Testis (tissue), 2 donors: ENCODE measurements at regions not wholly inside any gene's neighbourhood (a gene's known extent, or its start where the extent isn't known, plus 50 kb on each side); places are given as distances from the start of the nearest gene placed in this dataset.

Experiments
- POLR2A ChIP-seq: fragments of 450-650 bp; IDR thresholded peaks from one replicate; pipeline ENCODE4 v1.6.1; 2017; ENCODE audit warnings: antibody characterized with exemption, mild to moderate bottlenecking, moderate library complexity
- TF ChIP-seq, protein P1 (sequence below), 3 experiments: fragments of 450-650 bp in 2 of 3; fragments of 200-600 bp in 1 of 3; sonication (generic) in 1 of 3; IDR thresholded peaks; one replicate each; pipeline ENCODE4 v1.5.1; 2016 to 2019; ENCODE audit warnings: antibody characterized with exemption in 3 of 3, mild to moderate bottlenecking in 2 of 3, moderate library complexity in 1 of 3

DNA sequence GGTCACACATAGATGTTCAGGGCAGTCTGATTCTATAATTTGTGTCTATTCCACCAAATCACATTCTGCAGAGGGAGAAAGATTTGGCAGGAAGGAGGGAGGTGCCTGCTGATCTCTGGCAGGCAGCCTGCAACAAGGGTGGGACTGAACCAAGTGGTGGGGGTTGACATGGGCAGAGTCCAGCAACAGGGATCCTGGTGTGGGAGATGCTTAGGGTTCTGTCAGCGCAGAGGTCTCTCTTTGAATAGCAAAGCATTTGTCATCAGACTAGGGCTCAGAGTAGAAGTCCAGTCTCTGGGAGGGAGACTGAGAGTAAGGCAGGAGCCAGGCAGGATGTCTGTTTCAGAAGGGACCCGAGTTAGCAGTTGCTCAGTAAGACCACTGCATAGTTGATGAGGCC, 94.6 kb downstream of the UTP18 start:
- TF ChIP-seq, protein P1, sequence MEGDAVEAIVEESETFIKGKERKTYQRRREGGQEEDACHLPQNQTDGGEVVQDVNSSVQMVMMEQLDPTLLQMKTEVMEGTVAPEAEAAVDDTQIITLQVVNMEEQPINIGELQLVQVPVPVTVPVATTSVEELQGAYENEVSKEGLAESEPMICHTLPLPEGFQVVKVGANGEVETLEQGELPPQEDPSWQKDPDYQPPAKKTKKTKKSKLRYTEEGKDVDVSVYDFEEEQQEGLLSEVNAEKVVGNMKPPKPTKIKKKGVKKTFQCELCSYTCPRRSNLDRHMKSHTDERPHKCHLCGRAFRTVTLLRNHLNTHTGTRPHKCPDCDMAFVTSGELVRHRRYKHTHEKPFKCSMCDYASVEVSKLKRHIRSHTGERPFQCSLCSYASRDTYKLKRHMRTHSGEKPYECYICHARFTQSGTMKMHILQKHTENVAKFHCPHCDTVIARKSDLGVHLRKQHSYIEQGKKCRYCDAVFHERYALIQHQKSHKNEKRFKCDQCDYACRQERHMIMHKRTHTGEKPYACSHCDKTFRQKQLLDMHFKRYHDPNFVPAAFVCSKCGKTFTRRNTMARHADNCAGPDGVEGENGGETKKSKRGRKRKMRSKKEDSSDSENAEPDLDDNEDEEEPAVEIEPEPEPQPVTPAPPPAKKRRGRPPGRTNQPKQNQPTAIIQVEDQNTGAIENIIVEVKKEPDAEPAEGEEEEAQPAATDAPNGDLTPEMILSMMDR (IDR thresholded peaks at IDR 0.05), result no peak
- TF ChIP-seq POLR2A, result no peak
